22Rv1 (cell line): ENCODE measurements at regions not wholly inside any gene's neighbourhood (a gene's known extent, or its start where the extent isn't known, plus 50 kb on each side); places are given as distances from the start of the nearest gene placed in this dataset.

Experiments
- ZFX ChIP-seq: fragments of 450-650 bp; IDR thresholded peaks from 2 replicates; pipeline ENCODE4 v1.6.1; 2017; ENCODE audit warnings: antibody characterized with exemption, borderline replicate concordance
- TF ChIP-seq, protein P1 (sequence below): fragments of 450-650 bp; IDR thresholded peaks from 2 replicates; pipeline ENCODE4 v1.5.1; 2017; ENCODE audit warnings: mild to moderate bottlenecking

DNA sequence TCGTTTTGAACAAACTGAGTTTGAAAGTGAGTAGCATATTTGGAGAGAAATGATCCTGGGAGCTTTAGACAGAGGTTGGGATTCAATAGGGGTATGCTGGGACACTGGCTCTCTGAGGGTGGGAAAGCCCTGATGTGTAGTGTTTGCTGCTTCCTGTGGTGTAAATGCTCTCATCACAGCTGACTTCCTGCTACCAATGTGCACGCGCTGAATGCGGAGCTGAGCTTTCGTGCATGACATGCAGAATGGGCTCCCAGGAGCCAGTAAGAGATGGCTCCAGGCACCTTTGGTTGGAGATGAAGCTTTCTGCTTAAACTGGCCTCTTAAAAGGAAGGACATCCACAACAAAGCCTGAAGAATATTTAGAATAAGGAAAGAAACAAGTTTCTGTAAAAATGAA lies 224.1 kb upstream of the CCDC150 start:
- TF ChIP-seq, protein P1, sequence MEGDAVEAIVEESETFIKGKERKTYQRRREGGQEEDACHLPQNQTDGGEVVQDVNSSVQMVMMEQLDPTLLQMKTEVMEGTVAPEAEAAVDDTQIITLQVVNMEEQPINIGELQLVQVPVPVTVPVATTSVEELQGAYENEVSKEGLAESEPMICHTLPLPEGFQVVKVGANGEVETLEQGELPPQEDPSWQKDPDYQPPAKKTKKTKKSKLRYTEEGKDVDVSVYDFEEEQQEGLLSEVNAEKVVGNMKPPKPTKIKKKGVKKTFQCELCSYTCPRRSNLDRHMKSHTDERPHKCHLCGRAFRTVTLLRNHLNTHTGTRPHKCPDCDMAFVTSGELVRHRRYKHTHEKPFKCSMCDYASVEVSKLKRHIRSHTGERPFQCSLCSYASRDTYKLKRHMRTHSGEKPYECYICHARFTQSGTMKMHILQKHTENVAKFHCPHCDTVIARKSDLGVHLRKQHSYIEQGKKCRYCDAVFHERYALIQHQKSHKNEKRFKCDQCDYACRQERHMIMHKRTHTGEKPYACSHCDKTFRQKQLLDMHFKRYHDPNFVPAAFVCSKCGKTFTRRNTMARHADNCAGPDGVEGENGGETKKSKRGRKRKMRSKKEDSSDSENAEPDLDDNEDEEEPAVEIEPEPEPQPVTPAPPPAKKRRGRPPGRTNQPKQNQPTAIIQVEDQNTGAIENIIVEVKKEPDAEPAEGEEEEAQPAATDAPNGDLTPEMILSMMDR, result no peak
- TF ChIP-seq ZFX, result no peak
